ENCODE measurements at regions not wholly inside any gene's neighbourhood (a gene's known extent, or its start where the extent isn't known, plus 50 kb on each side); places are given as distances from the start of the nearest gene placed in this dataset.

- TF ChIP-seq EZH2phosphoT487 (IDR thresholded peaks at IDR 0.05; ENCODE audit: insufficient read depth, low read depth) (no peak), EZH2 (IDR thresholded peaks at IDR 0.05; ENCODE audit: insufficient read depth, poor library complexity, severe bottlenecking) (no peak)
Measured at GRCh38 chr11:57874981-57875380, 113.4 kb downstream of the CTNND1 start.

Measured in GM23248 (cell line).